CD4-positive, CD25-positive, alpha-beta regulatory T cell (primary cell): ENCODE measurements at regions not wholly inside any gene's neighbourhood (a gene's known extent, or its start where the extent isn't known, plus 50 kb on each side); places are given as distances from the start of the nearest gene placed in this dataset.
"Not testable (repeated sequence)": the region's sequence is repeated elsewhere in the genome, so short reads cannot be mapped to it uniquely, and the experiment has no call there.

Experiments used
- ATAC-seq, 2 donors: fragments of 150-1000 bp; cut with Tn5 transposase; one replicate each; pipeline ENCODE4 v1.10.0; 2021; ENCODE audit warnings: low read depth in 2 of 2, moderate number of reproducible peaks in 2 of 2, moderate library complexity in 1 of 2
- DNase-seq, 3 donors: peaks; one replicate each; pipeline versions ENCODE4 v3.0.0 to v3.0.0-alpha.2; 2012 to 2022; ENCODE audit warnings: mixed read lengths in 1 of 3
- H3K27ac ChIP-seq: one replicate; pipeline ENCODE4 v1.7.0; 2013; ENCODE audit warnings: mild to moderate bottlenecking, low read length; ENCODE audit not compliant: insufficient read depth, poor library complexity, severe bottlenecking
- H3K27me3 ChIP-seq: one replicate; pipeline ENCODE4 v1.7.0; 2013; ENCODE audit warnings: low read length; ENCODE audit not compliant: control insufficient read depth, insufficient read depth
- H3K36me3 ChIP-seq: one replicate; pipeline ENCODE4 v1.7.0; 2013; ENCODE audit warnings: mild to moderate bottlenecking, low read length, moderate library complexity; ENCODE audit not compliant: control insufficient read depth, insufficient read depth
- H3K4me1 ChIP-seq: 2 replicates; pipeline ENCODE4 v1.7.0; 2013; ENCODE audit warnings: mild to moderate bottlenecking, low read length; ENCODE audit not compliant: insufficient read depth, control insufficient read depth, poor library complexity, severe bottlenecking
- H3K4me3 ChIP-seq: one replicate; pipeline ENCODE4 v1.7.0; 2013; ENCODE audit warnings: low read depth, mild to moderate bottlenecking, low read length, moderate library complexity
- H3K9me3 ChIP-seq, 2 experiments: 1 replicate in 1 of 2; 2 replicates in 1 of 2; pipeline ENCODE4 v1.7.0; 2013; ENCODE audit warnings: low read length in 2 of 2, mild to moderate bottlenecking in 1 of 2, moderate library complexity in 1 of 2; ENCODE audit not compliant: control insufficient read depth in 2 of 2
- H3K27ac Mint-ChIP-seq, 3 donors: one replicate each; pipeline ENCODE4 v1.8.0; 2020 to 2022; ENCODE audit warnings: mild to moderate bottlenecking in 3 of 3, mixed read lengths in 3 of 3, moderate library complexity in 2 of 3
- H3K27me3 Mint-ChIP-seq: one replicate; pipeline ENCODE4 v1.8.0; 2022; ENCODE audit warnings: mild to moderate bottlenecking, mixed read lengths
- H3K36me3 Mint-ChIP-seq: one replicate; pipeline ENCODE4 v1.8.0; 2020; ENCODE audit warnings: mixed read lengths
- H3K4me1 Mint-ChIP-seq, 4 donors: one replicate each; pipeline ENCODE4 v1.8.0; 2020 to 2022; ENCODE audit warnings: mixed read lengths in 4 of 4, mild to moderate bottlenecking in 1 of 4
- H3K4me3 Mint-ChIP-seq, 4 donors: one replicate each; pipeline ENCODE4 v1.8.0; 2020 to 2022; ENCODE audit warnings: mild to moderate bottlenecking in 4 of 4, mixed read lengths in 4 of 4, moderate library complexity in 3 of 4
- H3K9me3 Mint-ChIP-seq, 7 donors: one replicate each; pipeline ENCODE4 v1.8.0; 2020 to 2022; ENCODE audit warnings: mixed read lengths in 7 of 7, mild to moderate bottlenecking in 3 of 7, moderate library complexity in 2 of 7

DNA sequence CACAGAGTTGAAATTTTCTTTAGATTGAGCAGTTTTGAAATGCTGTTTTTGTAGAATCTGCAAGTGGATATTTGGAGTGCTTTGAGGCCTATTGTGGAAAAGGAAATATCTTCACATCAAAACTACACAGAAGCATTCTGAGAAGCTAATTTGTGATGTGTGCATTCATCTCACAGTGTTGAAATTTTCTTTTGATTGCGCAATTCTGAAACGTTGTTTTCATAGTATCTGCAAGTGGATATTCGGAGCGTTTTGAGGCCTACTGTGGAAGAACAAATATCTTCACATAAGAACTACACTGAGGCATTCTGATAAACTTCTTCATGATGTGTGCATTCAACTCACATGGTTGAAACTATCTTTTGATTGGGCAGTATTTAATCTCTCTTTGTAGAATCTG lies 3143.4 kb upstream of the OR11H1 start:
- H3K36me3 Mint-ChIP-seq, H3K36me3 ChIP-seq, ATAC-seq, H3K27ac ChIP-seq, H3K4me1 ChIP-seq, H3K27ac Mint-ChIP-seq, H3K4me3 ChIP-seq, H3K27me3 ChIP-seq, H3K4me3 Mint-ChIP-seq, H3K27me3 Mint-ChIP-seq, DNase-seq: not testable (repeated sequence)
- Mint-ChIP-seq H3K9me3 (peaks cover 2 to 67% (median 13%) of the 10 kb centered on the region in 7 donors), H3K4me1 (peaks cover 0 to 14% (median 1%) of the 10 kb centered on the region in 4 donors)
- peaks cover 6 to 13% of the 10 kb centered on the region in 2 experiments for H3K9me3 ChIP-seq

DNA sequence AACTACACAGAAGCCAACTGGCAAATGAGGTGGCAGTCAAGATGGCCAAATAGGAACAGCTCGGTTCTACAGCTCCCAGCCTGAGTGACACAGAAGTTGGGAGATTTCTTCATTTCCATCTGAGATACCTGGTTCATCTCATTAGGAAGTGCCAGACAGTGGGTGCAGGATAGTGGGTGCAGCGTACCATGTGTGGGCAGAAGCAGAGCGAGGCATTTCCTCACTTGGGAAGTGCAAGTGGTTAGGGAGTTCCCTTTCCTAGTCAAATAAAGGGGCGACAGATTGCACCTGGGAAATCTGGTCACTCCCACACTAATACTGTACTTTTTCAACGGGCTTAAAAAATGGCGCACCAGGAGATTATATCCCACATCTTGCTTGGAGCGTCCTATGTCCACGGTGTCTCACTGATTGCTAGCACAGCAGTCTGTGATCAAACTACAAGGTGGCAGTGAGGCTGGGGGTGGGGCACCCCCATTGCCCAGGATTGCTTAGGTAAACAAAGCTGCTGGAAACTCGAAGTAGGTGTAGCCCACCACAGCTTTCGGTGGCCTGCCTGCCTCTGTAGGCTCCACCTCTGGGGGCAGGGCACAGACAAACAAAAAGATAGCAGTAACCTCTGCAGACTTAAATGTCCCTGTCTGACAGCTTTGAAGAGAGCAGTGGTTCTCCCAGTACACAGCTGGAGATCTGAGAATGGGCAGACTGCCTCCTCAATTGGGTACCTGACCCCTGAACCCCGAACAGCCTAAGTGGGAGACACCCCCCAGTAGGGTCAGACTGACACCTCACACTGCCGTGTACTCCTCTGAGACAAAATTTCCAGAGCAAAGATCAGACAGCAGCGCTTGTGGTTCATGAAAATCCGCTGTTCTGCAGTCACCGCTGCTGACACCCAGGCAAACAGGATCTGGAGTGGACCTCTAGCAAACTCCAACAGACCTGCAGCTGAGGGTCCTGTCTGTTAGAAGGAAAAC lies 3138.9 kb upstream of the OR11H1 start:
- not testable (repeated sequence) for H3K27ac ChIP-seq, H3K27me3 ChIP-seq, H3K4me1 Mint-ChIP-seq, DNase-seq, H3K27me3 Mint-ChIP-seq, ATAC-seq, H3K4me3 Mint-ChIP-seq, H3K4me1 ChIP-seq, H3K36me3 ChIP-seq, H3K36me3 Mint-ChIP-seq, H3K4me3 ChIP-seq
- Mint-ChIP-seq H3K9me3 (peaks cover 1 to 71% (median 25%) of the 10 kb centered on the region in 7 donors), H3K27ac (peak overlapping the region in 1 of 3 donors; percentile 16)
- H3K9me3 ChIP-seq = peaks cover 3 to 16% of the 10 kb centered on the region in 2 experiments

DNA sequence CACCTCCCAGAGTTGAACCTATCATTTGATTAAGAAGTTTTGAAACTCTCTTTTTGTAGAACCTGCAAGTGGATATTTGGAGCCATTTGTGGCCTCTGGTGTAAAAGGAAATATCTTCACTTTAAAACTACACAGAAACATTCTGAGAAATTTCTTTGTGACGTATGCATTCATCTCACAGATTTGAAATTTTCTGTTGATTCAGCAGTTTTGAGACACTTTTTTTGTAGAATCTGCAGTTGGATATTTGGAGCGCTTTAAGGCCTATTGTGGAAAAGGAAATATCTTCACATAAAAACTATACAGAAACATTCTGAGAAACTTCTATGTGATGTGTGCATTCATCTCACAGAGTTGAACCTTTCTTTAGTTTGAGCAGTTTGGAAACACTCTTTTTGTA lies 3130.7 kb upstream of the OR11H1 start:
- not testable (repeated sequence) for H3K27ac ChIP-seq, H3K4me1 ChIP-seq, H3K4me3 ChIP-seq, H3K27me3 ChIP-seq, ATAC-seq, H3K9me3 ChIP-seq, H3K36me3 Mint-ChIP-seq, H3K27ac Mint-ChIP-seq, H3K4me3 Mint-ChIP-seq, DNase-seq, H3K27me3 Mint-ChIP-seq, H3K36me3 ChIP-seq, H3K4me1 Mint-ChIP-seq
- peaks cover 3 to 56% (median 11%) of the 10 kb centered on the region in 7 donors for H3K9me3 Mint-ChIP-seq

DNA sequence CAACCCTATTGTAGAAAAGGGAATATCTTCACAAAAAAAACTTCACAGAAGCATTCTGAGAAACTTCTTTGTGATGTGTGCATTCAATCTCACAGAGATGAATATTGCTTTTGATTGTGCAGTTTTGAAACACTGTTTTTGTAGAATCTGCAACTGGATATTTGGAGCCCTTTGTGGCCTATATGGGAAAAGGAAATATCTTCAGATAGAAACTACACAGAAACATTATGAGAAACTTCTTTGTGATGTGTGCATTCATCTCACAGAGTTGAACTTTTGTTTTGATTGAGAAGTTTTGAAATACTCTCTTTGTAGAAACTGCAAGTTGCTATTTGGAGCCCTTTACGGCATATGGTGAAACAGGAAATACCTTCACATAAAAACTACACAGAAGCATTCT lies 3126.1 kb upstream of the OR11H1 start:
- not testable (repeated sequence) for H3K27me3 ChIP-seq, H3K36me3 ChIP-seq, ATAC-seq, H3K27ac Mint-ChIP-seq, H3K9me3 ChIP-seq, H3K36me3 Mint-ChIP-seq, H3K27ac ChIP-seq, H3K4me1 ChIP-seq, H3K27me3 Mint-ChIP-seq, DNase-seq, H3K4me3 ChIP-seq, H3K4me3 Mint-ChIP-seq
- Mint-ChIP-seq H3K4me1 (peaks cover 0 to 17% (median 7%) of the 10 kb centered on the region in 4 donors), H3K9me3 (peaks cover 0 to 59% (median 14%) of the 10 kb centered on the region in 7 donors)

DNA sequence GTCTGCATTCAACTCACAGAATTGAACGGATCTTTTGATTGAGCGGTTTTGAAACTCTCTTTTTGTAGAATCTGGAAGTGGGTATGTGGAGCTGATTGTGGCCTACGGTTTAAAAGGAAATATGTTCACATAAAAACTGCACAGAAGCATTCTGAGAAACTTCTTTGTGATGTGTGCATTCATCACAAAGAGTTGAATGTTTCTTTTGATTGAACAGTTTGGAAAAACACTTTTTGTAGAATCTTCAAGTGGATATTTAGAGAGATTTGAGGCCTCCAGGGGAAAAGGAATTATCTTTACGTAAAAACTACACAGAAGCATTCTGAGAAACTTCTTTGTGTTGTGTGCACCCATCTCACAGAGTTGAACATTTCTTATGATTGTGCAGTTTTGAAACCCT lies 3125.5 kb upstream of the OR11H1 start:
- H3K36me3 Mint-ChIP-seq, H3K4me1 ChIP-seq, ATAC-seq, H3K4me3 Mint-ChIP-seq, H3K27ac ChIP-seq, H3K27me3 Mint-ChIP-seq, H3K36me3 ChIP-seq, H3K27ac Mint-ChIP-seq, H3K9me3 ChIP-seq, H3K27me3 ChIP-seq, DNase-seq, H3K4me3 ChIP-seq: not testable (repeated sequence)
- peaks cover 0 to 59% (median 15%) of the 10 kb centered on the region in 7 donors for H3K9me3 Mint-ChIP-seq
- peaks cover 0 to 20% (median 7%) of the 10 kb centered on the region in 4 donors for H3K4me1 Mint-ChIP-seq

DNA sequence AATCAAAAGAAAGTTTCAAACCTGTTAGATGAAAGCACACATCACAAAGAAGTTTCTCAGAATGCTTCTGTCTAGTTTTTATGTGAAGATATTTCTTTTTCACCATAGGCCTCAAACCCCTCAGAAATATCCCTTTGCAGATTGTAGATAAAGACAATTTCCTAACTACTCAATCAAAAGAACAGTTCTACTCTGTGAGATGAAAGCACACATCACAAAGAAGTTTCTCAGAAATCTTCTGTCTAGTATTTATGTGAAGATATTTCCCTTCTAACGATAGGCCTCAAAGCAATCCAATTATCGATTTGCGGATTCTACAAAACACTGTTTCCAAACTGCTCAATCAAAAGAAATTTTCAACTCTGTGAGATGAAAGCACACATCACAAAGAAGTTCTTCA lies 3092.1 kb upstream of the OR11H1 start:
- not testable (repeated sequence) for H3K4me3 Mint-ChIP-seq, DNase-seq, H3K27me3 ChIP-seq, H3K27ac ChIP-seq, H3K36me3 ChIP-seq, H3K27me3 Mint-ChIP-seq, H3K4me1 Mint-ChIP-seq, H3K27ac Mint-ChIP-seq, H3K4me1 ChIP-seq, H3K4me3 ChIP-seq, H3K36me3 Mint-ChIP-seq, ATAC-seq, H3K9me3 ChIP-seq
- peaks cover 0 to 56% (median 5%) of the 10 kb centered on the region in 7 donors for H3K9me3 Mint-ChIP-seq
